Sigmoid colon (tissue), 6 donors: ENCODE measurements at regions not wholly inside any gene's neighbourhood (a gene's known extent, or its start where the extent isn't known, plus 50 kb on each side); places are given as distances from the start of the nearest gene placed in this dataset.

Source experiments
- DNase-seq: peaks from one replicate; pipeline ENCODE4 v3.0.0-alpha.2; 2019
- H3K27ac ChIP-seq, 4 donors: fragments of 200-600 bp; sonication (generic); one replicate each; pipeline ENCODE4 v1.5.1; 2016 to 2019; ENCODE audit warnings: mild to moderate bottlenecking in 1 of 4
- H3K27me3 ChIP-seq, 3 donors: fragments of 200-600 bp; sonication (generic); one replicate each; pipeline ENCODE4 v1.5.1; 2019; ENCODE audit warnings: mild to moderate bottlenecking in 1 of 3
- H3K36me3 ChIP-seq, 4 donors: fragments of 200-600 bp; sonication (generic); one replicate each; pipeline ENCODE4 v1.5.1; 2016 to 2019
- H3K4me1 ChIP-seq, 4 donors: fragments of 200-600 bp; sonication (generic); one replicate each; pipeline ENCODE4 v1.5.1; 2017 to 2019
- H3K4me3 ChIP-seq, 4 donors: fragments of 200-600 bp; sonication (generic); one replicate each; pipeline ENCODE4 v1.5.1; 2017 to 2019; ENCODE audit warnings: mild to moderate bottlenecking in 2 of 4, moderate library complexity in 1 of 4
- H3K9me3 ChIP-seq, 4 donors: fragments of 200-600 bp in 3 of 4; sonication (generic) in 3 of 4; one replicate each; pipeline versions ENCODE4 v1.5.1 to v1.6.1; 2013 to 2019
- CTCF ChIP-seq, 4 experiments: fragments of 450-650 bp in 3 of 4; fragments of 200-600 bp in 1 of 4; IDR thresholded peaks; one replicate each; pipeline ENCODE4 v1.5.1; 2016 to 2019; ENCODE audit warnings: antibody characterized with exemption in 4 of 4, mild to moderate bottlenecking in 3 of 4, moderate library complexity in 2 of 4
- EP300 ChIP-seq, 4 donors: sonication (generic); formaldehyde crosslinking; IDR thresholded peaks; one replicate each; pipeline ENCODE4 v1.6.1; 2017; ENCODE audit warnings: antibody characterized with exemption in 4 of 4
- POLR2A ChIP-seq, 2 donors: fragments of 450-650 bp; IDR thresholded peaks; one replicate each; pipeline ENCODE4 v1.6.1; 2016; ENCODE audit warnings: antibody characterized with exemption in 2 of 2, mild to moderate bottlenecking in 2 of 2, moderate library complexity in 2 of 2
- POLR2AphosphoS5 ChIP-seq, 4 donors: sonication (generic); formaldehyde crosslinking; IDR thresholded peaks; one replicate each; pipeline ENCODE4 v1.6.1; 2017; ENCODE audit warnings: antibody characterized with exemption in 4 of 4
- WGBS, 2 donors: extraction: QIAGEN DNeasy Blood & Tissue Kit; methylation state at CpG; one replicate each; pipeline ENCODE4 v1.1.7; 2013; 5-methylcytosine and 5-hydroxymethylcytosine counted together
- intact Hi-C: fragments of 100-400 bp; cut with DNase I; formaldehyde crosslinking; loops from one replicate; pipeline ENCODE4 v1.15.1; 2023
- donor health status: healthy with polysubstance abuse.
- donor health status: healthy.

GRCh38 chr4:131207589-131207988 is 1941.5 kb upstream of the PCDH10 start:
- Histone ChIP-seq H3K4me1 (no peaks in the 10 kb centered on the region), H3K4me3 (no peak overlapping the region), H3K27me3 (no peaks in the 10 kb centered on the region), H3K9me3 (no peaks in the 10 kb centered on the region), H3K27ac (no peak overlapping the region), H3K36me3 (no peaks in the 10 kb centered on the region)
- no peak for DNase-seq
- TF ChIP-seq POLR2A (IDR thresholded peaks at IDR 0.05) (no peak), EP300 (IDR thresholded peaks at IDR 0.05) (no peak), CTCF (IDR thresholded peaks at IDR 0.05) (no peak), POLR2AphosphoS5 (IDR thresholded peaks at IDR 0.05) (no peak)
- intact Hi-C loops, result no loop called here
- WGBS, 2 donors, result 58 to 81% methylated on average over 6 of the region's 6 CpGs

- no peaks in the 10 kb centered on the region for H3K36me3 ChIP-seq
- H3K27ac ChIP-seq, result no peak overlapping the region
- no peaks in the 10 kb centered on the region for H3K4me1 ChIP-seq
- 32 to 33% methylated on average over 1 of the region's 1 CpG for WGBS, 2 donors
- H3K27me3 ChIP-seq, result no peaks in the 10 kb centered on the region
- H3K9me3 ChIP-seq, result no peaks in the 10 kb centered on the region
- H3K4me3 ChIP-seq, result no peak overlapping the region
- TF ChIP-seq POLR2A (IDR thresholded peaks at IDR 0.05) (no peak), POLR2AphosphoS5 (IDR thresholded peaks at IDR 0.05) (no peak)
- no peak for DNase-seq
- intact Hi-C loops, result no loop called here
Observed at GRCh38 chr4:131248314-131248713, 1900.8 kb upstream of the PCDH10 start.

- no peaks in the 10 kb centered on the region for H3K4me1 ChIP-seq
- H3K4me3 ChIP-seq, result no peak overlapping the region
- intact Hi-C loops, result no loop called here
- H3K36me3 ChIP-seq, result no peaks in the 10 kb centered on the region
- 29 to 69% methylated on average over 3 of the region's 3 CpGs for WGBS, 2 donors
- TF ChIP-seq POLR2AphosphoS5 (IDR thresholded peaks at IDR 0.05), result no peak
- TF ChIP-seq EP300 (IDR thresholded peaks at IDR 0.05), result no peak
- no peak for TF ChIP-seq POLR2A (IDR thresholded peaks at IDR 0.05)
- TF ChIP-seq CTCF (IDR thresholded peaks at IDR 0.05), result no peak
- no peaks in the 10 kb centered on the region for H3K27me3 ChIP-seq
- H3K27ac ChIP-seq, result no peak overlapping the region
- no peaks in the 10 kb centered on the region for H3K9me3 ChIP-seq
- DNase-seq, result no peak
Observed at GRCh38 chr4:131251321-131251720, 1897.8 kb upstream of the PCDH10 start.

- no peaks in the 10 kb centered on the region for H3K27me3 ChIP-seq
- H3K27ac ChIP-seq, result no peak overlapping the region
- DNase-seq, result no peak
- H3K9me3 ChIP-seq, result no peaks in the 10 kb centered on the region
- TF ChIP-seq POLR2AphosphoS5 (IDR thresholded peaks at IDR 0.05) (no peak), EP300 (IDR thresholded peaks at IDR 0.05) (no peak), POLR2A (IDR thresholded peaks at IDR 0.05) (no peak), CTCF (IDR thresholded peaks at IDR 0.05) (no peak)
- no peak overlapping the region for H3K4me3 ChIP-seq
- no peaks in the 10 kb centered on the region for H3K36me3 ChIP-seq
- no peaks in the 10 kb centered on the region for H3K4me1 ChIP-seq
- 76 to 90% methylated on average over 2 of the region's 2 CpGs for WGBS, 2 donors
- intact Hi-C loops, result no loop called here
Observed at GRCh38 chr4:131257241-131257640, 1891.9 kb upstream of the PCDH10 start.

- TF ChIP-seq EP300 (IDR thresholded peaks at IDR 0.05) (no peak), CTCF (IDR thresholded peaks at IDR 0.05) (no peak), POLR2AphosphoS5 (IDR thresholded peaks at IDR 0.05) (no peak), POLR2A (IDR thresholded peaks at IDR 0.05) (no peak)
- no peaks in the 10 kb centered on the region for H3K4me1 ChIP-seq
- no peaks in the 10 kb centered on the region for H3K9me3 ChIP-seq
- H3K27me3 ChIP-seq, result no peaks in the 10 kb centered on the region
- H3K36me3 ChIP-seq, result no peaks in the 10 kb centered on the region
- 56 to 82% methylated on average over 2 of the region's 2 CpGs for WGBS, 2 donors
- no peak overlapping the region for H3K4me3 ChIP-seq
- intact Hi-C loops, result no loop called here
- DNase-seq, result no peak
- no peak overlapping the region for H3K27ac ChIP-seq
Observed at GRCh38 chr4:131258361-131258760, 1890.7 kb upstream of the PCDH10 start.
